ENCODE measurements at regions not wholly inside any gene's neighbourhood (a gene's known extent, or its start where the extent isn't known, plus 50 kb on each side); places are given as distances from the start of the nearest gene placed in this dataset.
A peak's percentile ranks its signal among the peaks of the same experiment; 100 is the strongest.

DNA sequence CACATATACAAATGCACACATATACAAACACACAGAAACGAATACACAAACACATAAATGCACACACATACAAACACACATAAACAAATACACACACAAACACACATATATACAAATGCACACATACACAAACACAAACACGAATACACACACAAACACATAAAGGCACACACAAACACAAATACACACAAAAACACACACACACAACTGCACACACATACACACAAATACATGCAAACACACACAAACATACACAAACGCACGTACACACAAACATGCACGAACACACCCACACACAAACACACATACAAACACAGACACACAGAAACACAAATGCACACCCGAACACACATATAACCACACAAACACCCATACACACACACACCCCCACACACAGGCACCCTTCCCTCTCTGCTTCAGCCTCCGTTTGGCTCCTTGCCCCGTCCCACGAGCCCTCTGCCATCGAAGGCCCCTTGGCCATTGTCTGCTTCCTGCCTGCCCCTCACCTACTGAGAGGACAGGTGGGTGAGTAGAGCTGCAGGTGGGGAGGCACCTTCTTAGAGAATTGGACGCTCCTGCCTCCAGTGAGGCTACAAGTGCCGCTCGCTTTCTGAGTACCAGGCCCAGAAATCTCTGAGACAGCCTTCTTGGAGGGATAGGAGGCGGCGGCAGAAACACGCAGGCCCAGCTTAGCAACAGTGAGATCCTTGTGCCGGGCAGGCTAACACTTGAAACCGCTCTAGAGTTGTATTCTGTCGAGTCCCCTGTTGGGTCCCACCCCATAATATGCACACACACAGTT lies 331.2 kb downstream of the FOXL1 start:
- Histone ChIP-seq H3K4me3 (no peak overlapping the region), H3K9me3 (no peaks in the 10 kb centered on the region), H3K36me3 (no peaks in the 10 kb centered on the region), H3K27me3 (no peaks in the 10 kb centered on the region), H3K4me1 (ENCODE audit: insufficient read depth) (no peaks in the 10 kb centered on the region), H3K27ac (no peak overlapping the region)
- TF ChIP-seq POLR2A (IDR thresholded peaks at IDR 0.05) (no peak), EP300 (IDR thresholded peaks at IDR 0.05) (no peak)
- TF ChIP-seq, protein P1, sequence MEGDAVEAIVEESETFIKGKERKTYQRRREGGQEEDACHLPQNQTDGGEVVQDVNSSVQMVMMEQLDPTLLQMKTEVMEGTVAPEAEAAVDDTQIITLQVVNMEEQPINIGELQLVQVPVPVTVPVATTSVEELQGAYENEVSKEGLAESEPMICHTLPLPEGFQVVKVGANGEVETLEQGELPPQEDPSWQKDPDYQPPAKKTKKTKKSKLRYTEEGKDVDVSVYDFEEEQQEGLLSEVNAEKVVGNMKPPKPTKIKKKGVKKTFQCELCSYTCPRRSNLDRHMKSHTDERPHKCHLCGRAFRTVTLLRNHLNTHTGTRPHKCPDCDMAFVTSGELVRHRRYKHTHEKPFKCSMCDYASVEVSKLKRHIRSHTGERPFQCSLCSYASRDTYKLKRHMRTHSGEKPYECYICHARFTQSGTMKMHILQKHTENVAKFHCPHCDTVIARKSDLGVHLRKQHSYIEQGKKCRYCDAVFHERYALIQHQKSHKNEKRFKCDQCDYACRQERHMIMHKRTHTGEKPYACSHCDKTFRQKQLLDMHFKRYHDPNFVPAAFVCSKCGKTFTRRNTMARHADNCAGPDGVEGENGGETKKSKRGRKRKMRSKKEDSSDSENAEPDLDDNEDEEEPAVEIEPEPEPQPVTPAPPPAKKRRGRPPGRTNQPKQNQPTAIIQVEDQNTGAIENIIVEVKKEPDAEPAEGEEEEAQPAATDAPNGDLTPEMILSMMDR (IDR thresholded peaks at IDR 0.05): no peak
- intact Hi-C loops (cut with DNase I): no loop called here
- peak in 1 of 5 donors; percentile 10 for DNase-seq
- 86 to 92% (median 89%) methylated on average over 19 of the region's 19 CpGs for WGBS, 3 donors

DNA sequence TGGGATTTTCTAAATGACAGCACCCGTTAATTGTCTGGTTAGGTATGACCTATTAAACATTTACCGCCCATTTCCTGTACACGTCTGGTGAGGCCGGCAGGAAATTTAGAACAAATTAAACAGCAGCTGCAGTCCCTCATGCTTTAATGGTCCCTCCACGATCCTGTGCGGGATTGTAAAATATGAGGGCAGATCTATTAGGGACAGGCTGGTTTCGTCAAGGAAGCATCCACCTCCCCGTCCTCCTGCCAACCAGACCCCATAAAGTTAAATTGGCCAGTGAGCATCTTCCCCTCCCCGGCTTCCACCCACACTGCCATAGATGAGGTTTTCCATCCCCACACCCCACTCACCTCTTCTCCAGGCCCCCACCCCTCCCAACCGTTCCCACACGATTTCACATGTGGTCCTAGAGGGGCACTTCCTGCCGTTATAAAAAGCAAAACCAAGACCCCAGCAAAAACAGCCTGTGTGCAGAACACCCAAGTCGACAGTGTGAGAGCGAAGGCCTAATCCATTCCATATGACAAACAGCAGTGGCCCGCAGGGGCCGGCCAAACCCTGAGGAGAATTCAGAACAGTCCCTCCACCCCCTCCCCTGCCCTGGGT lies 331.9 kb downstream of the FOXL1 start:
- Histone ChIP-seq H3K36me3 (no peaks in the 10 kb centered on the region), H3K27ac (no peak overlapping the region), H3K4me3 (no peak overlapping the region), H3K4me1 (ENCODE audit: insufficient read depth) (no peaks in the 10 kb centered on the region), H3K27me3 (no peaks in the 10 kb centered on the region), H3K9me3 (no peaks in the 10 kb centered on the region)
- TF ChIP-seq POLR2A (IDR thresholded peaks at IDR 0.05) (no peak), EP300 (IDR thresholded peaks at IDR 0.05) (no peak)
- TF ChIP-seq, protein P1 (IDR thresholded peaks at IDR 0.05): no peak
- DNase-seq: no peak
- WGBS, 3 donors: 58 to 60% (median 59%) methylated on average over 16 of the region's 16 CpGs
- intact Hi-C loops (cut with DNase I): no loop called here

DNA sequence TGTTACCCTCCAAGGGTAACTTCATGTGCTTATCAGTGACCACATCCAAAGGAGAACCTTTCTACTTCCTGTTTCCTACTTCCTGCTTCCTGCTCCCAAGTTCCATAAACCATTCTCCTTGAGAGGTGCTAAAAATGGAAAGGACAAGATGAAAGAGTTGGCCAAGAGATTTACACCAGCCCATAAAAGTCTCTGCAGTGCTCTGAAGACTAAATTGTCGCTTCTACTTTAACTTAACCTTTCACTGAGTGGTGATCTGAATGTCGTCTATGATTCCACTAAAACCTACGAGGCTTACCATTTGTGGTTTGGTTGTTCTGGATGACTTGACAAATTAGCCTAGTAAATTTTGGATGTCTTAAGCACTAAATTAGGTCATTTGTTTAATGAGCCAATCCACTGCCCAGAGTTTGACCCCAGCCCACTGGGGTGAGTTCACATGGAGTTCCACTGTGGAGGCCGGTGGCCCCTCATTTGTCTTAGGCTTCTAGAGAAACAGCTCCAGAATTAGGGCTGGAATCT lies 333.1 kb downstream of the FOXL1 start:
- no peaks in the 10 kb centered on the region for H3K27me3 ChIP-seq
- no peak for DNase-seq
- WGBS, 3 donors: 70 to 86% (median 78%) methylated on average over 4 of the region's 4 CpGs
- H3K9me3 ChIP-seq: no peaks in the 10 kb centered on the region
- intact Hi-C loops (cut with DNase I): no loop called here
- TF ChIP-seq EP300 (IDR thresholded peaks at IDR 0.05) (no peak), POLR2A (IDR thresholded peaks at IDR 0.05) (no peak)
- TF ChIP-seq, protein P1 (IDR thresholded peaks at IDR 0.05): no peak
- no peaks in the 10 kb centered on the region for H3K4me1 ChIP-seq (ENCODE audit: insufficient read depth)
- no peaks in the 10 kb centered on the region for H3K36me3 ChIP-seq
- no peak overlapping the region for H3K4me3 ChIP-seq
- no peak overlapping the region for H3K27ac ChIP-seq

DNA sequence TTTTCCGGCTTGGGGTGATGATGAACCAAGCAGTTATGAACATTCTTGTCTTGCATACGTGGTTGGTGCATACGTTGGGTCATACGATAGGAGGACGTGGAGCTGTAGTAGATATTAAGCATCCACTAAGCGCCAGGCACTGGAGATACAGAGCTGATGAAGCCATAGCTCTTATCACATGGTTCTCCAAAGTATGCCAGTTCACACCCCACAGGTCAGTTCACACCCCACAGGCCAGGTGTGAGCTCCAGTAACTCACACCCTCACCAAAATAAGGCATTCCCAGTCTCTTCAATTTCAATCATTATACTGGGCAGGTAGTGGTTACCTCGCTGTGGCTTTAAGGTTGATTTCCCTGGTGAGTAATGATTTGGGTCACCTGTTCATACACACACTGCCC lies 335.5 kb downstream of the FOXL1 start:
- TF ChIP-seq EP300 (IDR thresholded peaks at IDR 0.05) (no peak), POLR2A (IDR thresholded peaks at IDR 0.05) (no peak)
- TF ChIP-seq, protein P1 (IDR thresholded peaks at IDR 0.05): no peak
- H3K27me3 ChIP-seq: no peaks in the 10 kb centered on the region
- no peak for DNase-seq
- no peaks in the 10 kb centered on the region for H3K4me1 ChIP-seq (ENCODE audit: insufficient read depth)
- H3K27ac ChIP-seq: no peak overlapping the region
- no peaks in the 10 kb centered on the region for H3K9me3 ChIP-seq
- H3K36me3 ChIP-seq: no peaks in the 10 kb centered on the region
- no peak overlapping the region for H3K4me3 ChIP-seq
- WGBS, 3 donors: 94 to 100% (median 95%) methylated on average over 7 of the region's 7 CpGs
- intact Hi-C loops (cut with DNase I): no loop called here

Data from ovary (tissue), 7 donors.